Vagina (tissue), 2 donors: ENCODE measurements at regions not wholly inside any gene's neighbourhood (a gene's known extent, or its start where the extent isn't known, plus 50 kb on each side); places are given as distances from the start of the nearest gene placed in this dataset.

Experiments used
- POLR2A ChIP-seq, 2 donors: fragments of 450-650 bp; IDR thresholded peaks; one replicate each; pipeline ENCODE4 v1.6.1; 2017; ENCODE audit warnings: antibody characterized with exemption in 2 of 2, mild to moderate bottlenecking in 2 of 2, moderate library complexity in 2 of 2
- POLR2AphosphoS5 ChIP-seq, 2 donors: sonication (generic); formaldehyde crosslinking; IDR thresholded peaks; one replicate each; pipeline ENCODE4 v1.9.0; 2017; ENCODE audit warnings: antibody characterized with exemption in 2 of 2, mild to moderate bottlenecking in 2 of 2, low read depth in 1 of 2; ENCODE audit not compliant: insufficient read depth in 1 of 2
- TF ChIP-seq, protein P1 (sequence below), 3 experiments: fragments of 450-650 bp in 2 of 3; fragments of 200-600 bp in 1 of 3; sonication (generic) in 1 of 3; IDR thresholded peaks; one replicate each; pipeline ENCODE4 v1.5.1; 2017 to 2019; ENCODE audit warnings: antibody characterized with exemption in 3 of 3, mild to moderate bottlenecking in 2 of 3, moderate library complexity in 2 of 3

DNA sequence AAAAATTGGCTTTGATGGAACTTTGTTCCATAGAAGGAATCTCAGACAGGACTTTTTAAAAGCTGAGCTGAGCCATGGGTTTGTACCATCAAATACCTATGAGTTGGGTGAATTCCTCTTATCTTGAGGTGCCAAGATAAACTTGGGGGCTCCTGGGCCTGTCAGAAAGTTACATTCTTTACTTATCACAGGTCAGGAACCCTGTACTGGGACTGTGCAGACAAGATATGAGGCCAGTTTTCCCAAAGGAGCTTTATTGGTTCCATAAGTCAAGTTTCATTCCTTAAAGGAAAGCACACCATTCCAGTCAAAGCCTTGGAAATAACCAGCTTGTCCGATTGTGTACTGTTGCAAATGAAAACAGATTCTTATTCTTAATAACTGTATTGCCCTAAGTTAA is 72.4 kb upstream of the PACRGL start:
- TF ChIP-seq, protein P1, sequence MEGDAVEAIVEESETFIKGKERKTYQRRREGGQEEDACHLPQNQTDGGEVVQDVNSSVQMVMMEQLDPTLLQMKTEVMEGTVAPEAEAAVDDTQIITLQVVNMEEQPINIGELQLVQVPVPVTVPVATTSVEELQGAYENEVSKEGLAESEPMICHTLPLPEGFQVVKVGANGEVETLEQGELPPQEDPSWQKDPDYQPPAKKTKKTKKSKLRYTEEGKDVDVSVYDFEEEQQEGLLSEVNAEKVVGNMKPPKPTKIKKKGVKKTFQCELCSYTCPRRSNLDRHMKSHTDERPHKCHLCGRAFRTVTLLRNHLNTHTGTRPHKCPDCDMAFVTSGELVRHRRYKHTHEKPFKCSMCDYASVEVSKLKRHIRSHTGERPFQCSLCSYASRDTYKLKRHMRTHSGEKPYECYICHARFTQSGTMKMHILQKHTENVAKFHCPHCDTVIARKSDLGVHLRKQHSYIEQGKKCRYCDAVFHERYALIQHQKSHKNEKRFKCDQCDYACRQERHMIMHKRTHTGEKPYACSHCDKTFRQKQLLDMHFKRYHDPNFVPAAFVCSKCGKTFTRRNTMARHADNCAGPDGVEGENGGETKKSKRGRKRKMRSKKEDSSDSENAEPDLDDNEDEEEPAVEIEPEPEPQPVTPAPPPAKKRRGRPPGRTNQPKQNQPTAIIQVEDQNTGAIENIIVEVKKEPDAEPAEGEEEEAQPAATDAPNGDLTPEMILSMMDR (IDR thresholded peaks at IDR 0.05), result no peak
- TF ChIP-seq POLR2A (IDR thresholded peaks at IDR 0.05), result no peak
- no peak for TF ChIP-seq POLR2AphosphoS5 (IDR thresholded peaks at IDR 0.05; ENCODE audit: insufficient read depth in 1 of 2, low read depth in 1 of 2)
